NCI-H748 (cell line): ENCODE measurements at regions not wholly inside any gene's neighbourhood (a gene's known extent, or its start where the extent isn't known, plus 50 kb on each side); places are given as distances from the start of the nearest gene placed in this dataset.
"Not testable (repeated sequence)": the region's sequence is repeated elsewhere in the genome, so short reads cannot be mapped to it uniquely, and the experiment has no call there.

ENCODE experiments used
- DNase-seq: peaks from one replicate; lab custom pipeline; 2025; ENCODE audit not compliant: unreplicated experiment; lab: John Stamatoyannopoulos, UW

GRCh38 chr12:88726806-88727720 is 146.8 kb upstream of the KITLG start:
- no peak for DNase-seq

GRCh38 chr12:88725592-88726143 is 145.4 kb upstream of the KITLG start:
- DNase-seq: no peak

GRCh38 chr12:88723219-88723618 is 142.9 kb upstream of the KITLG start:
- no peak for DNase-seq

- no peak for DNase-seq
Measured at GRCh38 chr12:88720785-88721650, 140.7 kb upstream of the KITLG start.

GRCh38 chr12:88720231-88720630 is 140.0 kb upstream of the KITLG start:
- DNase-seq: no peak

- no peak for DNase-seq
Measured at GRCh38 chr12:88717188-88717587, 136.9 kb upstream of the KITLG start.

- peak; percentile 43 for DNase-seq
Measured at GRCh38 chr12:88716240-88716639, 136.0 kb upstream of the KITLG start.

- no peak for DNase-seq
Measured at GRCh38 chr12:88715673-88716072, 135.4 kb upstream of the KITLG start.

- peak; percentile 65 for DNase-seq
Measured at GRCh38 chr12:88714263-88714882, 134.1 kb upstream of the KITLG start.

- no peak for DNase-seq
Measured at GRCh38 chr12:88707800-88708199, 127.5 kb upstream of the KITLG start.

GRCh38 chr12:88706286-88706685 is 126.0 kb upstream of the KITLG start:
- DNase-seq: no peak

GRCh38 chr12:88703790-88704189 is 123.5 kb upstream of the KITLG start:
- no peak for DNase-seq

GRCh38 chr12:88698471-88698870 is 118.2 kb upstream of the KITLG start:
- DNase-seq: no peak

- DNase-seq: peak; percentile 70
Measured at GRCh38 chr12:88693837-88694445, 113.7 kb upstream of the KITLG start.

GRCh38 chr12:88691811-88692210 is 111.5 kb upstream of the KITLG start:
- no peak for DNase-seq

- peak; percentile 72 for DNase-seq
Measured at GRCh38 chr12:88684610-88685009, 104.3 kb upstream of the KITLG start.

GRCh38 chr12:88684170-88684569 is 103.9 kb upstream of the KITLG start:
- DNase-seq: no peak

- no peak for DNase-seq
Measured at GRCh38 chr12:88683628-88684027, 103.4 kb upstream of the KITLG start.

GRCh38 chr12:88681271-88681670 is 101.0 kb upstream of the KITLG start:
- no peak for DNase-seq

GRCh38 chr12:88677464-88677863 is 97.2 kb upstream of the KITLG start:
- no peak for DNase-seq

GRCh38 chr12:88667615-88668014 is 87.3 kb upstream of the KITLG start:
- DNase-seq: not testable (repeated sequence)
